ENCODE measurements at regions not wholly inside any gene's neighbourhood (a gene's known extent, or its start where the extent isn't known, plus 50 kb on each side); places are given as distances from the start of the nearest gene placed in this dataset.

- no TSS peak for BruUV-seq (replicated peaks)
- ChIA-PET POLR2A (interaction anchor here (0.6 kb wide), 1 partner anchor 471 kb away, joined by 3 read pairs; the partner anchor contains the start of gene IL13RA1), CTCF (ENCODE audit: low intra/inter-chr PET ratio) (no interaction called here)
- no peaks in the 10 kb centered on the region for H4K20me1 ChIP-seq (replicated peaks; ENCODE audit: control insufficient read depth, insufficient read depth, low read length)
- no peak for DNase-seq (ENCODE audit: extremely low read depth in 1 of 4, low spot score in 3 of 4)
- no peak overlapping the region for H3K4me3 ChIP-seq
- FAIRE-seq = no peak
- TF ChIP-seq CBX2 (IDR thresholded peaks at IDR 0.05; ENCODE audit: insufficient read depth, low read length, poor library complexity, severe bottlenecking) (no peak), ZBTB33 (CRISPR knock-in tag; IDR thresholded peaks at IDR 0.05) (no peak)
- no peaks in the 10 kb centered on the region for H3K9me1 ChIP-seq (ENCODE audit: control insufficient read depth, insufficient read depth, low read length)
- H3K27ac ChIP-seq (ENCODE audit: extremely low read depth, low read depth, low read length) = no peak overlapping the region
- in situ Hi-C loops (cut with MboI) (no loop called here), intact Hi-C loops (cut with micrococcal nuclease) (no loop called here)
- no peaks in the 10 kb centered on the region for H3K27me3 ChIP-seq (ENCODE audit: control insufficient read depth in 2 of 2, insufficient read depth in 2 of 2, low read length in 2 of 2)
- ATAC-seq = no peak
- H2AFZ ChIP-seq (ENCODE audit: low read depth, low read length) = no peak overlapping the region
- H3K36me3 ChIP-seq (ENCODE audit: control insufficient read depth, insufficient read depth, low read length) = no peaks in the 10 kb centered on the region
- no peaks in the 10 kb centered on the region for H3K79me2 ChIP-seq (ENCODE audit: control insufficient read depth, insufficient read depth, low read length)
- H3K9me3 ChIP-seq (replicated peaks; ENCODE audit: control insufficient read depth, insufficient read depth, low read depth, low read length) = no peaks in the 10 kb centered on the region
- H3K4me2 ChIP-seq (ENCODE audit: insufficient read depth, low read length) = no peak overlapping the region
- H3K9ac ChIP-seq (ENCODE audit: insufficient read depth in 1 of 2, low read depth in 2 of 2, low read length in 2 of 2) = no peak overlapping the region
- H3K4me1 ChIP-seq (replicated peaks in 1 of 2; ENCODE audit: control insufficient read depth in 2 of 2, insufficient read depth in 2 of 2, low read length in 2 of 2) = no peaks in the 10 kb centered on the region; a peak in 1 of 5 replicates
Observed at GRCh38 chrX:118255921-118256320, 90.0 kb upstream of the WDR44 start.

GRCh38 chrX:118257781-118258180, 88.1 kb upstream of the WDR44 start:
- H3K79me2 ChIP-seq (ENCODE audit: control insufficient read depth, insufficient read depth, low read length) = no peaks in the 10 kb centered on the region
- intact Hi-C loops (cut with micrococcal nuclease) = no loop called here
- DNase-seq (ENCODE audit: extremely low read depth in 1 of 4, low spot score in 3 of 4) (no peak), FAIRE-seq (no peak), ATAC-seq (no peak)
- H3K4me3 ChIP-seq = no peak overlapping the region
- H3K27ac ChIP-seq (ENCODE audit: extremely low read depth, low read depth, low read length) = no peak overlapping the region
- no peak overlapping the region for H2AFZ ChIP-seq (ENCODE audit: low read depth, low read length)
- no peaks in the 10 kb centered on the region for H3K9me1 ChIP-seq (ENCODE audit: control insufficient read depth, insufficient read depth, low read length)
- H3K9me3 ChIP-seq (replicated peaks; ENCODE audit: control insufficient read depth, insufficient read depth, low read depth, low read length) = no peaks in the 10 kb centered on the region
- H3K36me3 ChIP-seq (ENCODE audit: control insufficient read depth, insufficient read depth, low read length) = no peaks in the 10 kb centered on the region
- no peaks in the 10 kb centered on the region for H4K20me1 ChIP-seq (replicated peaks; ENCODE audit: control insufficient read depth, insufficient read depth, low read length)
- in situ Hi-C loops (cut with MboI) = no loop called here
- TF ChIP-seq ZBTB49 (CRISPR knock-in tag; IDR thresholded peaks at IDR 0.05; ENCODE audit: borderline replicate concordance) (no peak), ZNF655 (CRISPR knock-in tag; IDR thresholded peaks at IDR 0.05) (no peak), ZNF124 (CRISPR knock-in tag; IDR thresholded peaks at IDR 0.05) (no peak), HNRNPK (IDR thresholded peaks at IDR 0.05; ENCODE audit: low read depth, low read length, poor library complexity, severe bottlenecking) (no peak), HMG20B (CRISPR knock-in tag; IDR thresholded peaks at IDR 0.05) (no peak), XRCC5 (IDR thresholded peaks at IDR 0.05; ENCODE audit: low read depth, low read length) (no peak), HLTF (IDR thresholded peaks at IDR 0.05) (no peak)
- ChIA-PET CTCF (ENCODE audit: low intra/inter-chr PET ratio) (no interaction called here), POLR2A (no interaction called here)
- no peaks in the 10 kb centered on the region; a peak in 1 of 5 replicates for H3K4me1 ChIP-seq (replicated peaks in 1 of 2; ENCODE audit: control insufficient read depth in 2 of 2, insufficient read depth in 2 of 2, low read length in 2 of 2)
- no peak overlapping the region for H3K4me2 ChIP-seq (ENCODE audit: insufficient read depth, low read length)
- H3K27me3 ChIP-seq (ENCODE audit: control insufficient read depth in 2 of 2, insufficient read depth in 2 of 2, low read length in 2 of 2) = no peaks in the 10 kb centered on the region
- no peak overlapping the region for H3K9ac ChIP-seq (ENCODE audit: insufficient read depth in 1 of 2, low read depth in 2 of 2, low read length in 2 of 2)
- WGBS (ENCODE audit: insufficient coverage, low coverage, missing lambda C conversion rate) = 6% methylated on average over 4 of the region's 4 CpGs
- BruUV-seq (replicated peaks) = no TSS peak
